ENCODE measurements at regions not wholly inside any gene's neighbourhood (a gene's known extent, or its start where the extent isn't known, plus 50 kb on each side); places are given as distances from the start of the nearest gene placed in this dataset.

DNA sequence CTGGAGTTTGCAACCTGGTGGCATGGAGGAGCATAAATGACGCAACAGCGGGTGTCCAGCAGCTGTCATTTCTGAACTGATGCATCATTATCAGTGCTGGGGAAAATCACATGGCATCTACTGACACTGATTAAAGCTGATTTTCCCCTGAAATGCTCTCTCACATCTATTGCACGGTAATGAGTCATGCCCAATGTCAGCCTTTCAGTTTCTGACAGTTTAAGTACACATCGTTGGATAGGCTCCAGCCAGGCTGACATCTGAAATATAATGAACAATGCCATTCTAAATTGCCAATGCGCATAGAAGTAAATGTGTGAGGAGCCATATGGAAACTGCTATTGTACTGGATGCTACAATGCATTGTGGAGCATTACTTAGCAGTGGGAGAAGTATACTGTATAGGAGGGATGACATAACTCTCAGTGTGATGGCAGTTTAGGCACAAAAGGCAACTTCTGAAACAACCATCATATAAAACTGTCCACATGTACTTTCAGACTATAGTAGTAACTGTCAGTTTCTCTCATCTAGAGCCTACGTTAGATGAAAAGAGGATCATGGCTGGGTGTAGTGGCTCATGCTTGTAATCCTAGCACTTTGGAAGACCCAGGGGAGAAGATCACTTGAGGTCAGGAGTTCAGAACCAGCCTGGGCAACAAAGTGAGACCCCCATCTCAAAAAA, 389.3 kb upstream of the DMAC1 start:
- DNase-seq, result no peak

DNA sequence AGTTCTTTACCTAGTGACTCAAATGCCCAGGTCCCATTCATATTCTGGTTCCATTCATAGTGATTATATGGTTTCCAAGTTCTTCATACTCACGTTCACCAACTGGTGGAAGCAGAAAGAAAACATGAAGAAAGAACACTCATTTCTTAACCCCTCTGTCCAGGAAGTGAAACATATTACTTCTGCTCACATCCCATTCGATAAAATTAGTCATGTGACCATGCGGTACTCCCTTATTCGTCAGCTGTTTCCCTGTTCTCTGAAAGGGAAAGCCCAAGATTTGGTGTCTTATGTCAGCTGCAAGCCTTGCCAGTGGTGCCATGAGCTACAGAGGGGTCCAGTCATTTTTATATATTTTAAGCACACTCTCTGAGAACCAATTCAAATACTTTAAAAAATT, 387.0 kb upstream of the DMAC1 start:
- DNase-seq, result no peak

DNA sequence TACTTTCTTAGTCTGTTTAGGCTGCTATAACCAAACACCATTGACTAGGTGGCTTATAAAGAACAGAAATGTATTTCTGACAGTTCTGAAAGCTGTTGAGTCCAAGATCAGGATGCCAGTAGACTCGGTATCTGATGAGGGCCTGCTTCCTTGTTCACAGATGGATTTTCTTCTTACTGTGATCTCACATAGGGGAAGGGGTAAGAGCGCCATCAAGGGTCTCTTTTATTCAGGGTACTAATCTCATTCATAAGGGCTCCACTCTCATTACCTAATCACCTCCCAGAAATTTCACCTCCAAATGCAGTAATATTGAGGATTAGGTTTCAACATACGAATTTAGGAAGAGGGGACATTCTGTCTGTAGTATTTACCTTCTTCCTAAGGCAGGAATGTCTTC, 384.0 kb upstream of the DMAC1 start:
- DNase-seq, result no peak

DNA sequence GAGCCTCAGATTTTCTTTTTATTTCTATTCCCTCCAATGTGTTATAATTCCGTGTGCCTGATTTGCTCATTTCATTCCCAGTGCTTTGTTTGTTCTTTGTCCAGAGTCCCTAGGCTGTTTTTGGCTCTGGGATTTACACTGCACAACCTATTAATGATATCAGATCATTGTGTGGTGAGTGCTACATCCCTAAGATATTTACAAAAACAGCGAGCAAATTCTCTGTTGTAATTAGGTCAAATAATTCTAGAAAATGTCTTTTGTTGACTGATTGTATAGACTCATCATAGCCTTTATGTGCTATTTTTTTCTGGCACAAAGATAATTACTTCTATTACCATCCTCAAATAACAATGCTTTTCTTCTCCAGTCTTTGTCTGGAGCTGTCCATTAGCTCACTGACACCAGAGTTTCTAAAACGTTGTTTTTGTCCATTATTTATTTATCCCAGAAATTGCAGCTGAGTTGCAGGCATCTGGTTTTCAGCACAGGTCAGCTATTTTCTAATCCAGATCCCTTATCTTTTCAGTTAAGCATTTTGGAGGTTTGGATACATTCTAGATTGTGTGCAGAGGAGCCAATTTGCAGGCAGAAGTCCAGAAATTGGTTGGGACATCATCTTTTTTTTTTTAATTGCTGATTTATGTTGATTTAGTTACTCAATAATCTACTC, 379.9 kb upstream of the DMAC1 start:
- DNase-seq, result no peak

DNA sequence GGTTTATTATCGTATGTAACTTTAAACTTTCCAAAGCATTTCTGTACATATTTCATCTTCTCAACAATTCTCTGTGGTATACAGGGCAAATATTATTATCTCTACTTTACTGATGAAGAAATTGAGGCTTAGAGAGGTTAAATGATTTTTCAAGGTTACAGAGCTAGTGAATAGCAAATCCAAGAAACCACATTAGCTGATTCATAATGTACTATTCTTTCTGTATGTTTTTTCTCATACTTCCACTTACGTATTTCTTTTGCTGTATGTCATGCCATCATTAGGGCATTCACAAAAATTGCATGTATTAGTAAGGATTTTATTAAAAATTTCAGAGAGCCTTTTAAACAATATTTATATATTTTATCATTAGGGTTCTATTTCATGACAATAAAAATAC, 372.4 kb upstream of the DMAC1 start:
- no peak for DNase-seq

DNA sequence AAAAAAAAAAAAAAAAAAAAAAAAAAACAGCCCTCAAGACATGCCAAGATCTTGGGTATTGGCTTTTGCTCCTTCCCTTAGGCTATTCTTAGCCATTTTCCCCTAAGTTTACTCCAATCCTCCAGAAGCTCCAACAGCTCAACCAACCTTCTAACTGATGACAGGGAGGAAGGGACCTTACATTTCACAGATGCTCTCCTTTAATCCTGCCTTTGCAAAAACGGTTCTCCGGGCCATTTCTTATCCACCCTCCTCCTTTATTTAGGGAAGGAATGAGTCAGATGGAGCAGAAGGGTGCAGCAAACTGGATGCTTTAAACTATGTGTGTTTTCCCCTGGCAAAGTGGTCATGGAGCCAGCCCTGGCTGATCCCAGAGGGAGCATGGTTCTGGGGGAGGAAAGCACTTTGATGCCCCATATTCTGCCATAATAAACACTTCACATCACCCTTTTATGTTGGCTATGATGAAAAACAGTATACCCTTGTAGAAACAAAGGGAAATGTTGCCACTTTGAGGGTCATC, 369.4 kb upstream of the DMAC1 start:
- no peak for DNase-seq

DNA sequence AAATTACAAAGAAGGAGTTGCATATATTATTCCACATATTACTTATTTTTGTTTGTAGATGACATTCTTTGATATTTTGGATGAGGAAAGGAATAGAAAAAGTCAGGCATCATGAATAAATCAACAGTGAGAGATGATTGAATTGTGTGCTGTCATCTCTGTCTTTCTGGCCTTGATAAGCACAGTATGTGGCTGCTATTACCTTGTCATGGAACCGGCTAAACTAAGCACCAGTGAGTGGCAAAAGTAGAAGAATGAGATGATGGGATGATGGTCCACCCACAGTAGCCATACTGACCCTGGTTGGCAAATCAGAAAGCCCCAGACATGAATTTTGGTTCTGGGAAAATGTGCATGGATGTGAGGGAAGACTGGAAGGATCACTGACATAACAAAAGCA, 361.2 kb upstream of the DMAC1 start:
- no peak for DNase-seq

DNA sequence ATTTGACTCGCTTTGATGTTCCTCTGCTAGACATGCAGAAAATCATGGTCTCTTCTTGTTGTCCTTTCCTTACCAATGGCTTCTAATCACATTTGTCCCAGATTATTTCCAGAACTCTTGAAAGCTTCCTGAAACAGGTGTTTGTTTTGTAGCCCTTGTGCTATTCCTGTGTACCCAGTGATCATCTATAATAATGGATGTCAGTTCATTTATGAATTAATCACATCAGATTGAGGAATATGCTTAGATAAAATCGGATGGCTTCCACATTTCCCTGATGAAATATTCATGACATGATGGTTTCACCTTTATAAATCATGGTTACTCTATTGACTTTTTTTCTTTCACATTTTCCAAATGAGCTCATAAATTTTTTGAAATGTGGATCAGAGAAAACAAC, 359.0 kb upstream of the DMAC1 start:
- DNase-seq, result no peak

DNA sequence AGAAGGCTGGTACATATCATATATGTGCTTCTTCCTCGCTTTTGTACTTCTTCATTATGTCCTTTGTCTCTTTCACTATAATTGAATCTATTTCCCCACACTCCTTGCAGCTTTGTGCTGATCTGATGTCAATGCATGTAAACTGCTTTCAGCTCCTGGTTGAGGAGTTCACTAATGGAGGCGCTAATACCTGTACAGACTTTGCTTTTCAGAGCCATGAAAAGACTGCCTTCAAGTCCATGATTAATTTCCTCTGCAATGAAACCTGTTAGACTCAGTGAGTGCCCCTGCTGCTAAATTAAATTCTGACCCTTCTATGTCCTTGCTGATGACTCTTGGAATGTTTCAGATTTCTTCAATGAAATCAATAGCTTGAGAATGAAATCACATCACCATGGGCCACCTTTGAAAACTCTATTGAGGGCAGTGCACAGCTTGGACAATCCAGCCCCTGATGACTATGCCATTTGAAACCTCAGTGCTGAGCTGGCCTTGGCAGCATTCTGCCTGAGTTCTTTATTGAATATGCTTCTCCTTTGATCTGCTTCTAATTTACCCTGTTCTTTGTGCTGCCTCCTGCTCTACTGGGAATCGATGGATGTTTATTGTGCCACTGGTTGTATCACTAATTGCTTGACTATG, 358.2 kb upstream of the DMAC1 start:
- no peak for DNase-seq

DNA sequence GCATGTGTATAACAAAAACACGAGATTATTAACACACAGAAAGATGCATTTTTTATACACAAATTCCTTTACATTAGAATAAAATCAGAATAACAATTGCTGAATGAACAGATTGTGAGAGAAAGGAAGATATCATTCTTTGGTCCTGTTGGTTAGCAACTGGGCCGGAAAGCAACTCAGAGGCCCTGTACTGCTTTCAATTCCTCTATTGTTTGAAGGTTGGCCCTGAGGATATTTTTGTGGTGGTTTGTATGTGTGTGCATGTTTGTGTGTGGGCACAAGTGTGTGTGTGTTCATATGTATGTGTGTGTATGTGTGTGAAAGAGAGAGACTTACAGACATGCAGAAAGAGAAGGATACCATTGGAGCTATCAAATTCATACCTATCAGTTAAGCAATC, 356.8 kb upstream of the DMAC1 start:
- DNase-seq, result no peak

DNA sequence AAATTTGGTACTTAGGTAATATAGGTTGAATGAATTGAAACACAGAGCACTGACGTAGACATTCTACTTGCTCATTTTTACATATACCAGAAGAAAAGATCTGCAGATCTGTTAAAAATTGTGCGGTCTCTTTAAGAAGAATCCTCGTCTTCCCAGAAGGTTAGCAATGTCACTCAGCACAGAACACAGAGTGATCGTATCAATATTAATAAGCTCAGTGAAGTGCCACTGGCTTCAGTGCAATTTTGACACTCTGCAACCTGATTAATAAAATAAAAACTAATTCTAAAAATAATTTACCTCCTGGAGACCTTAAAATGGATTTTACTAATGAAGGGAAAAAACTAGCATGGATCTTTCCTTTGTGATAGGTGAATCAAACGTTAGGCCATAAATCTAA, 356.1 kb upstream of the DMAC1 start:
- no peak for DNase-seq

DNA sequence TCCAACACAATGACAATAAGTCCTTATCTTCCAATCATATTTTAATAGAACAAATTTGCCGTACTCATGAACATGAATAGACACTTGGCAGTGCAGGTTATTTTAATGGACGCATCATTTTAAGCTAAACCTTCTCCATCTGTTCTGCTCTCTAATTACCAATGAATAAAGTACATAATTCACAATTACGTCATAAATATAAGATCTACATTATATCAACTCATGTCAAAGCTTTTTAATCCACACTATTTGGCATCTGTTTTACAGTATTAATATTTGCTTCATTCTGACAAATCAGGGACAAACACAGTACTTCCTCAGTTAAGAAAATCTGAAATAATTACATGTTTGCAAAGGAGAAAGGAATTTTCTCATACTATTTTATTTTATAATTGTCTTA, 344.1 kb upstream of the DMAC1 start:
- DNase-seq, result no peak

DNA sequence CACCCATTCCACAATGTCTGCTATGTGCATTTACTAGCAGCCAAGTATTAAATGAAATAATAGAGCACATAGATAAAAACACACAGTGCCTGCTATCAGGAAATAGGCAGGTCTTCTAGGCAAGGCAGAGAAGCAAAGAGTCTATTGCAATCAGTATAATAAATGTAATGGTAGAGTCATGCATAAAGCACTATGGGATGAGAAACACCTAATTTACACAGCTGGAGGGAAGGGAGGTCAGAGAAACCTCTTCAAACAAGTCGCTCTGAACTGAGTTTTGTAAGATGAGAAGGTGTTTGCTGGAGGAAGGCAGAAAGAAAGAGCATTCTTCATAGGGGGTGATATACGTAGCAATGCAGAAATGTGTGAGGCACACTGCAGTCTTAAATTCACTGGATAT, 341.0 kb upstream of the DMAC1 start:
- DNase-seq, result no peak

DNA sequence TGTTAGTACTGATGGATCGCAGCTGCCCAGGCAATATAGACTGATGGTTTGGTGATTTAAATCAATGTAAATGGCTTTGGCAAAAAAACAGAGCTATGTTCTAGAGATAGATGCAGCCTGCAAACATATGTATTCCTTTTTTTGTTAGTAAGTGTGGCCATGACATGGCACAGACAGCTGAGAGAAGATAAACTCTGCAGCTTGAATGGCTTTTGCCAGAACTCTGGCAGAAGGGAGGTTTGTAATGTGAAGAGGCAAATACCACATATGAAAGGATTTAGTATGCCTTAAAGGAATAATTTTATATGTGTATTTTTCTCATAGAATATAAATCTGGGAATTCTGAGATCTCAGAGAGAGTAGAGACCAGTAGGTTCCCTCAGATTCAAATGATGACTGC, 340.2 kb upstream of the DMAC1 start:
- no peak for DNase-seq

DNA sequence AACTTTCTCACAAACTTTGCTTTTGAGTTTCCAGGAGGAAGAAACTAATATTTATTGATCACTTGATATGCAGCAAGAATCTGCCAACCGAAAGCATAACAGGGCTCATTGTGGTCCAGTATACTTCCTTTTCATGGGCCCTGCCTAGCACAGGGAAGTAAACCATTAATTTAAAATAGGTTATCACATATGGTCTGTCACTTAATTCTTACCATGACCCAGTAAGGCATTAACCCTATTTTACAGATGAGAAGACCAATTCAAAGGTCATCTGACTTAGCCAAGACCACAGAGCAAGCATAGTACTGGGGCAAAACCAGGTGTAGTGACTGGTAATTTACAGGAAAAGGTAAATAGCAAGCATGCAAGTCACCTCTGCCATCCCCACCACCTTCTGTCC, 336.9 kb upstream of the DMAC1 start:
- no peak for DNase-seq

DNA sequence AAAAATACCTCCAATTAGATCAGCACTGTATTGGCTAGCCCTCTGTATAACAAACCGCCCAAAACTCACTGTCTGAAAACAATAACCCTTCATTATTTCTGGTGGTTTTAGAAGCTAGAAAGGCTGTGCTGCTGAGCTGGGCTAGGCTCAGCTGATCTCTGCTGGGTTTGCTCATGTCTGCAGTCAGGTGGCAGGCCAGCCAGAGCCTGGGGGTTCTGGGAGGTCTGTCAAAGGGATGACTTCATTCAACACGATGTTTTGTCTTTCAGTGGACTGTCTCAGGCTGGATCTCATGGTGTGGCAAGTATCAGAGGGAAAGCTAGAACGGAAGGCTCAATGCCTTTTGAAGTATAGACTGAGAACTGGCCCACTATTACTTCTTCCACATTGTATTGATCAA, 335.1 kb upstream of the DMAC1 start:
- DNase-seq, result no peak

DNA sequence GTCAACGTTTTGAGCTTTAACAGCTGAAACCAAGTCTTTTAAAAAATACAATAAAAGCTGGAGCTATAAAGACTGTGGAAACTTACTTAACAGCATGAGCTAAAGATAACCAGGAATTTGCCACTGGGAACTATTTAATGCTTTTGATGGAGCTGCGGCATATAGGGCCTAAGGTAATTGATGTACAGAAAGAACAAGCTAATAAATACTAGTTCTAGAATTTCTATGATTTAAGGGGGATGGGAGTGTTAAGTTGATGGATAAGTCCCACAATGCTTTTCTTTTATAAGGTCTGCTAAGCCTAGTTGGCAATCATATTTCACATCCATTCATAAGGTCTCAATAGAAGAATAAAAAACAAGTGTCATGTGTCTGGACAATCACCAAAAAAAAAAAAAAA, 334.0 kb upstream of the DMAC1 start:
- no peak for DNase-seq

DNA sequence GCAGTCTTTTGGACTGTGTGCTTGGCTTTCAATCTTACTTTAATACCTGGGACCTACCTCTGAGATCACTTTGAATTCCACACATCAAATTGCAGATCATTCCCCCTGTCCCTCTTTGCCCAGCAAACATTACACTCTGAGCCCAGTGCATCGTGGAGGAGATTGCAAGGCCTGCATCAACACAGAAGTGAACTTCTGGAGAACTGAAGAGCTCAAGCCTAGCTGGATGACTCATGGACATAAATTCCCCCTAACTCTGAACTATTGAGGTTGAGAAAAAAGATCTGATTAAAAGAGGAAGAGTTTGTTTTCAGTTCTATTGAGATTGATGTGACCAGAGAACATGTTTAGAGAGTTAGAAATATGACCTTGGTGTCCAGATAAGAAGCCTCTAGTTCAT, 316.0 kb upstream of the DMAC1 start:
- DNase-seq, result no peak

DNA sequence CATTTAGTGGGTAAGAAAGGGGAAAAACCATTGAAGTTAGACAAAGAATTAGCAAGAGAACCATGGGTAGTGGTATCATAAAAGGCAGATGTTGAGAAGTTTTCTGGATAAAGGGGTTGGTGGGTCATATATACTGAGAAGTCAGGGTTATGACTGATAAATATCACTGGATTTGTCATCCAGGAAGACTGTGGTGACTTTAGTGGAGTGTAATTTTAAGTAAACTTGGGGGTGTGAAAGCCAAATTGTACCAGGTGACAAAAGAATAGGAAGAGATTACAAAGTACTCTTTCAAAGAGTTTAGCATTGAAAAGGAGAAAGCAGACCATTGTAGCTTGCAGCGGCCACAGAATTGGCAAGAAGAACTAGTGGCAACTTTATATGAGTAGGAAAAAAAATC, 315.2 kb upstream of the DMAC1 start:
- no peak for DNase-seq

DNA sequence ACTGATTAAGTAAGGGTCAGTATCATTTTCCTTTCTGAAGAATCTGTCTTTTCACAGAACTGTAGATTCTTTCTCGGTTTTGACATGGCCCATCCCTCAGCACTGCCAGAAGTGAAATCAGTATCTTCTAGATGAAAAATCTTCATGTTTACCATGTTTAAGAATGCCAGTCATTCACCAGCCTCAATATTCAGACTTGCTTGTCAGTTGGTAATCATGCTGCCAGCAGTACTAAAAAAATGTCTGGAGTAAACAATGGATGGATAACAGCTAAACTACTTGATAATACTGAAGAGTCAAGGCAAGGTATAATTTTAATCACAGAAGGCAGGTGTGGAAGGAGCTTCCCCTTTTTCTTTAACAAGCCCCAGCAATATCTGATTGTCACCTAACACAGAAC, 306.8 kb upstream of the DMAC1 start:
- no peak for DNase-seq

DNA sequence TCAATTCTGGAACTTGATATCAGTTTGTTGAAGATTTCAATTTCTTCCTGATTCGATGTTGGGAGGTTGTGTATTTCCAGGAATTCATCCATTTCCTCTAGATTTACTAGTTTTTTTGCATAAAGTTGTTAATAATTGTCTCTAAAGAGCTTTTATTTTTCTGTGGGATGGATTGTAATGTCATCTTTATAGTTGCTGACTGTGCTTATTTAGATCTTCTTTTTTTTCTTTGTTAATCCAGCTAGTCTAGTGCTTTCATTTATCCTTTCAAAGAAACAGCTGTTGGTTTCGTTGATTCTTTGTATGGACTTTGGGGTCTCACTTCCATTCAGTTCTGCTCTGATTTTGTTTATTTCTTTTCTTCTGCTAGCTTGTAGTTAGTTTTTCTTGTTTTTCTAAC, 302.0 kb upstream of the DMAC1 start:
- no peak for DNase-seq

DNA sequence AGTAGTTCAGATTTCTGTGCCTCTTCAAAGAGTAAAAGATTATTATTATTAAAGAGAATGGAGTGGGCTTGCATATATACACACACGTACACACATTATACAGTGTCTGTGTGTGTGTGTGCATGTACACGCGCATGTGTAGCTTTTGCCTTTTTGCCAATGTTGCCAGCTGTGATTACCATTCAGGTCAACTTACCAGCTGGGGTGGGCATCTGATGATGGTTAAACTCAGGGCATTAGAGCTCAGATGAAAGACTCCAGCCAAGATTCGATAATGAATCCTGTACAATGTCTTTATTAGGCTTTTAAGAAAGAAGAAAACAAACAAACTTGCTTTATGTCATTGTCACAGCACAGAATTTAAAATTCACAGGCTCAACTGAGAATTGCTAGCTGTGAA, 296.5 kb upstream of the DMAC1 start:
- DNase-seq, result no peak

DNA sequence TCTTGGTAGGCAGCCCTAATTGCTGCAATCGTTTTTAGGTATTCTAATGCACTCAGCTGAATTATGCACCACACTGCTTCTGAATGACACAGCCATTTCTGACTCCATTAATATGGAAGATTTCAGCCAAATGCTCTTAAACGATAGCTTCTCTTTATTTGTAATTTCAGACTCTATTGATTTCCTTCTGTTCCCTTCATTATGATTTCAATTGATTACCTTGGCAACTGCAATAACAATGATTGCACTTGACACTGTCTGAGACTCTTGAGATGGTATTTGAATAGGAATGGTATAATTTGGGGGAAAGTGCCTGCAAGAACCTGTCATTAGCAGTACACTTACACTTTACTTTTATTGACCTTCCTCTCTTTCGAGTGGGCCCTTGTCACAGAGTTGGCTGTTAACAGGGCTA, 296.1 kb upstream of the DMAC1 start:
- no peak for DNase-seq

DNA sequence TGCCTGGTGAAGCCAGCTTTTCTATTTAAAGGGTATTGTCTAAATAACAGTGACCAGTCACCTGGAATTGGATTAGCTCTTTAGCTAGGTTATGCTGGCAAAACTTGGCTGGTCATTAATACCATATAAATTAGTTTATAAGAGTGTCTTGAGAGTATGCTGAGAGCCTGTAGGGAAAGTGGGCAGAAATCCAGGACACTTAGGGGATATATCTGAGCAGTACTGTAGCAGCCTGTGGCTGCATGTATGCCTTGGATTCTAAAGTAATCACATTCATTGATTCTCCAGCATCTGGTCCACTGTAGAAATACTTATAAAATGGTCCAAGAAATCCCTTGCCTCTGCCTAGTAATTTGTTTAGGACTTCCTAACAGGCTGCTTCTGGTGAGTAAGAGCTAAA, 288.9 kb upstream of the DMAC1 start:
- no peak for DNase-seq

All from fibroblast of skin of scalp (primary cell).